ENCODE measurements at regions not wholly inside any gene's neighbourhood (a gene's known extent, or its start where the extent isn't known, plus 50 kb on each side); places are given as distances from the start of the nearest gene placed in this dataset.

GRCh38 chr18:70522183-70522680, 233.4 kb downstream of the SOCS6 start:
- no peaks in the 10 kb centered on the region for H3K27me3 ChIP-seq (ENCODE audit: control insufficient read depth, insufficient read depth, low read length)
- no peaks in the 10 kb centered on the region; the same call in none of the 2 replicates for H3K9me3 ChIP-seq (ENCODE audit: control insufficient read depth, insufficient read depth, low read length)
- DNase-seq (ENCODE audit: low read depth, low spot score), result no peak
- H3K36me3 ChIP-seq (ENCODE audit: control insufficient read depth, insufficient read depth, low read length), result no peaks in the 10 kb centered on the region
- H3K4me1 ChIP-seq (ENCODE audit: control insufficient read depth, insufficient read depth, low read length), result no peaks in the 10 kb centered on the region
- no peak overlapping the region for H3K27ac ChIP-seq (ENCODE audit: low read length)
- H3K4me3 ChIP-seq (ENCODE audit: low read length), result no peak overlapping the region
- no CpG with 5 or more reads among the region's 5 CpGs for WGBS (ENCODE audit: insufficient coverage, insufficient read length)

GRCh38 chr18:70520867-70521266, 232.0 kb downstream of the SOCS6 start:
- Histone ChIP-seq H3K27ac (ENCODE audit: low read length) (no peak overlapping the region), H3K9me3 (ENCODE audit: control insufficient read depth, insufficient read depth, low read length) (no peaks in the 10 kb centered on the region; the same call in none of the 2 replicates)
- DNase-seq (ENCODE audit: low read depth, low spot score), result no peak

GRCh38 chr18:70513502-70514171, 224.8 kb downstream of the SOCS6 start:
- WGBS (ENCODE audit: insufficient coverage, insufficient read length), result no CpG with 5 or more reads among the region's 9 CpGs
- Histone ChIP-seq H3K27ac (ENCODE audit: low read length) (no peak overlapping the region), H3K4me3 (ENCODE audit: low read length) (no peak overlapping the region), H3K4me1 (ENCODE audit: control insufficient read depth, insufficient read depth, low read length) (no peaks in the 10 kb centered on the region), H3K27me3 (ENCODE audit: control insufficient read depth, insufficient read depth, low read length) (no peaks in the 10 kb centered on the region), H3K36me3 (ENCODE audit: control insufficient read depth, insufficient read depth, low read length) (no peaks in the 10 kb centered on the region), H3K9me3 (ENCODE audit: control insufficient read depth, insufficient read depth, low read length) (peaks cover 3% of the 10 kb centered on the region; the same call in 1 of the 2 replicates)
- DNase-seq (ENCODE audit: low read depth, low spot score), result no peak

More at GRCh38 chr18:70520867-70521266, 232.0 kb downstream of the SOCS6 start:
- Histone ChIP-seq H3K4me3 (ENCODE audit: low read length) (no peak overlapping the region), H3K4me1 (ENCODE audit: control insufficient read depth, insufficient read depth, low read length) (no peaks in the 10 kb centered on the region), H3K36me3 (ENCODE audit: control insufficient read depth, insufficient read depth, low read length) (no peaks in the 10 kb centered on the region), H3K27me3 (ENCODE audit: control insufficient read depth, insufficient read depth, low read length) (no peaks in the 10 kb centered on the region)
- no CpG with 5 or more reads among the region's 1 CpG for WGBS (ENCODE audit: insufficient coverage, insufficient read length)

- no peak overlapping the region for H3K27ac ChIP-seq (ENCODE audit: low read length)
- H3K9me3 ChIP-seq (ENCODE audit: control insufficient read depth, insufficient read depth, low read length), result peaks cover 3% of the 10 kb centered on the region; the same call in 1 of the 2 replicates
- H3K36me3 ChIP-seq (ENCODE audit: control insufficient read depth, insufficient read depth, low read length), result no peaks in the 10 kb centered on the region
- H3K4me3 ChIP-seq (ENCODE audit: low read length), result no peak overlapping the region
- no peaks in the 10 kb centered on the region for H3K4me1 ChIP-seq (ENCODE audit: control insufficient read depth, insufficient read depth, low read length)
- H3K27me3 ChIP-seq (ENCODE audit: control insufficient read depth, insufficient read depth, low read length), result no peaks in the 10 kb centered on the region
- no peak for DNase-seq (ENCODE audit: low read depth, low spot score)
- no CpG with 5 or more reads among the region's 4 CpGs for WGBS (ENCODE audit: insufficient coverage, insufficient read length)
Measured at GRCh38 chr18:70507970-70508369, 219.1 kb downstream of the SOCS6 start.

- Histone ChIP-seq H3K36me3 (ENCODE audit: control insufficient read depth, insufficient read depth, low read length) (no peaks in the 10 kb centered on the region), H3K4me3 (ENCODE audit: low read length) (no peak overlapping the region), H3K27ac (ENCODE audit: low read length) (no peak overlapping the region), H3K27me3 (ENCODE audit: control insufficient read depth, insufficient read depth, low read length) (no peaks in the 10 kb centered on the region), H3K4me1 (ENCODE audit: control insufficient read depth, insufficient read depth, low read length) (no peaks in the 10 kb centered on the region), H3K9me3 (ENCODE audit: control insufficient read depth, insufficient read depth, low read length) (peaks cover 3% of the 10 kb centered on the region; the same call in 1 of the 2 replicates)
- DNase-seq (ENCODE audit: low read depth, low spot score), result no peak
- no CpG with 5 or more reads among the region's 4 CpGs for WGBS (ENCODE audit: insufficient coverage, insufficient read length)
Measured at GRCh38 chr18:70506511-70506910, 217.7 kb downstream of the SOCS6 start.

- DNase-seq (ENCODE audit: low read depth, low spot score), result no peak
- Histone ChIP-seq H3K27me3 (ENCODE audit: control insufficient read depth, insufficient read depth, low read length) (no peaks in the 10 kb centered on the region), H3K9me3 (ENCODE audit: control insufficient read depth, insufficient read depth, low read length) (no peaks in the 10 kb centered on the region), H3K36me3 (ENCODE audit: control insufficient read depth, insufficient read depth, low read length) (no peaks in the 10 kb centered on the region), H3K27ac (ENCODE audit: low read length) (no peak overlapping the region), H3K4me1 (ENCODE audit: control insufficient read depth, insufficient read depth, low read length) (no peaks in the 10 kb centered on the region), H3K4me3 (ENCODE audit: low read length) (no peak overlapping the region)
- no CpG with 5 or more reads among the region's 1 CpG for WGBS (ENCODE audit: insufficient coverage, insufficient read length)
Measured at GRCh38 chr18:70503060-70503459, 214.2 kb downstream of the SOCS6 start.

GRCh38 chr18:70501358-70501757, 212.5 kb downstream of the SOCS6 start:
- WGBS (ENCODE audit: insufficient coverage, insufficient read length), result no CpG with 5 or more reads among the region's 4 CpGs
- no peaks in the 10 kb centered on the region for H3K9me3 ChIP-seq (ENCODE audit: control insufficient read depth, insufficient read depth, low read length)

GRCh38 chr18:70500748-70501147, 211.9 kb downstream of the SOCS6 start:
- no peaks in the 10 kb centered on the region for H3K4me1 ChIP-seq (ENCODE audit: control insufficient read depth, insufficient read depth, low read length)
- no peaks in the 10 kb centered on the region for H3K36me3 ChIP-seq (ENCODE audit: control insufficient read depth, insufficient read depth, low read length)
- no peak overlapping the region for H3K27ac ChIP-seq (ENCODE audit: low read length)
- no peak overlapping the region for H3K4me3 ChIP-seq (ENCODE audit: low read length)
- no peaks in the 10 kb centered on the region for H3K9me3 ChIP-seq (ENCODE audit: control insufficient read depth, insufficient read depth, low read length)
- no peaks in the 10 kb centered on the region for H3K27me3 ChIP-seq (ENCODE audit: control insufficient read depth, insufficient read depth, low read length)
- no peak for DNase-seq (ENCODE audit: low read depth, low spot score)
- no CpG with 5 or more reads among the region's 2 CpGs for WGBS (ENCODE audit: insufficient coverage, insufficient read length)

More at GRCh38 chr18:70501358-70501757, 212.5 kb downstream of the SOCS6 start:
- Histone ChIP-seq H3K4me3 (ENCODE audit: low read length) (no peak overlapping the region), H3K4me1 (ENCODE audit: control insufficient read depth, insufficient read depth, low read length) (no peaks in the 10 kb centered on the region), H3K36me3 (ENCODE audit: control insufficient read depth, insufficient read depth, low read length) (no peaks in the 10 kb centered on the region), H3K27me3 (ENCODE audit: control insufficient read depth, insufficient read depth, low read length) (no peaks in the 10 kb centered on the region), H3K27ac (ENCODE audit: low read length) (no peak overlapping the region)
- DNase-seq (ENCODE audit: low read depth, low spot score), result no peak

GRCh38 chr18:70499218-70499691, 210.4 kb downstream of the SOCS6 start:
- no peaks in the 10 kb centered on the region for H3K27me3 ChIP-seq (ENCODE audit: control insufficient read depth, insufficient read depth, low read length)
- H3K36me3 ChIP-seq (ENCODE audit: control insufficient read depth, insufficient read depth, low read length), result no peaks in the 10 kb centered on the region
- no peak for DNase-seq (ENCODE audit: low read depth, low spot score)
- no peaks in the 10 kb centered on the region for H3K4me1 ChIP-seq (ENCODE audit: control insufficient read depth, insufficient read depth, low read length)
- H3K27ac ChIP-seq (ENCODE audit: low read length), result no peak overlapping the region
- no peak overlapping the region for H3K4me3 ChIP-seq (ENCODE audit: low read length)
- no peaks in the 10 kb centered on the region for H3K9me3 ChIP-seq (ENCODE audit: control insufficient read depth, insufficient read depth, low read length)
- no CpG with 5 or more reads among the region's 31 CpGs for WGBS (ENCODE audit: insufficient coverage, insufficient read length)

- Histone ChIP-seq H3K27me3 (ENCODE audit: control insufficient read depth, insufficient read depth, low read length) (no peaks in the 10 kb centered on the region), H3K4me3 (ENCODE audit: low read length) (no peak overlapping the region), H3K4me1 (ENCODE audit: control insufficient read depth, insufficient read depth, low read length) (no peaks in the 10 kb centered on the region), H3K27ac (ENCODE audit: low read length) (no peak overlapping the region), H3K9me3 (ENCODE audit: control insufficient read depth, insufficient read depth, low read length) (no peaks in the 10 kb centered on the region), H3K36me3 (ENCODE audit: control insufficient read depth, insufficient read depth, low read length) (no peaks in the 10 kb centered on the region)
- DNase-seq (ENCODE audit: low read depth, low spot score), result no peak
- WGBS (ENCODE audit: insufficient coverage, insufficient read length), result no CpG with 5 or more reads among the region's 8 CpGs
Measured at GRCh38 chr18:70496353-70497294, 207.8 kb downstream of the SOCS6 start.
